SK-N-SH (cell line): ENCODE measurements at regions not wholly inside any gene's neighbourhood (a gene's known extent, or its start where the extent isn't known, plus 50 kb on each side); places are given as distances from the start of the nearest gene placed in this dataset.

Source experiments
- CTCF ChIA-PET: fragments of 300-600, 350-600 bp; formaldehyde crosslinking; extraction: SDS; loops from one replicate; lab custom pipeline; 2021; lab: Yijun Ruan, JAX
- POLR2A ChIA-PET: fragments of 350-600 bp; sonication (Branson Sonifier 250); formaldehyde crosslinking; extraction: SDS; loops from one replicate; lab custom pipeline; 2020; ENCODE audit warnings: antibody characterized with exemption, inconsistent platforms; lab: Yijun Ruan, JAX
- DNase-seq: peaks from one replicate; pipeline ENCODE4 v3.0.0; 2012
- H2AFZ ChIP-seq: fragments of 200-600 bp; sonication (generic); 2 replicates; pipeline ENCODE4 v1.8.1; 2016; ENCODE audit warnings: antibody characterized with exemption, mild to moderate bottlenecking, low read depth
- H3F3A ChIP-seq: fragments of 200-600 bp; sonication (generic); replicated peaks from 2 replicates; pipeline ENCODE3; 2016; ENCODE audit warnings: antibody characterized with exemption, mild to moderate bottlenecking; ENCODE audit not compliant: insufficient read depth
- H3K27ac ChIP-seq, 2 experiments: fragments of 200-500 bp in 1 of 2; fragments of 200-600 bp in 1 of 2; sonication (Bioruptor generic) in 1 of 2; sonication (generic), shearing (Covaris generic) in 1 of 2; 2 replicates each; pipeline versions ENCODE4 v1.5.1 to v1.6.1; 2014 to 2016; ENCODE audit warnings: low read depth in 2 of 2, inconsistent platforms in 1 of 2, low read length in 1 of 2, mild to moderate bottlenecking in 1 of 2, mixed read lengths in 1 of 2
- H3K27me3 ChIP-seq: fragments of 200-600 bp; sonication (generic), shearing (Covaris generic); 2 replicates; pipeline ENCODE4 v1.6.1; 2016; ENCODE audit warnings: mixed run types; ENCODE audit not compliant: insufficient read depth
- H3K36me3 ChIP-seq, 2 experiments: fragments of 200-500 bp in 1 of 2; fragments of 200-600 bp in 1 of 2; sonication (Bioruptor generic) in 1 of 2; sonication (generic) in 1 of 2; replicated peaks in 1 of 2; 2 replicates each; pipeline versions ENCODE3 to v1.5.1; 2014 to 2016; ENCODE audit warnings: low read length in 1 of 2, mild to moderate bottlenecking in 1 of 2; ENCODE audit not compliant: insufficient read depth in 2 of 2, control insufficient read depth in 1 of 2
- H3K4me1 ChIP-seq, 2 experiments: fragments of 200-500 bp in 1 of 2; fragments of 200-600 bp in 1 of 2; sonication (Bioruptor generic) in 1 of 2; sonication (generic), shearing (Covaris generic) in 1 of 2; 2 replicates each; pipeline versions ENCODE4 v1.5.1 to v1.6.1; 2014 to 2016; ENCODE audit warnings: low read depth in 1 of 2, low read length in 1 of 2, mixed run types in 1 of 2; ENCODE audit not compliant: insufficient read depth in 2 of 2, control insufficient read depth in 1 of 2
- H3K4me2 ChIP-seq: fragments of 200-600 bp; sonication (generic), shearing (Covaris generic); 2 replicates; pipeline ENCODE4 v1.6.1; 2017; ENCODE audit warnings: mixed run types
- H3K4me3 ChIP-seq, 2 experiments: fragments of 200-500 bp in 1 of 2; fragments of 200-600 bp in 1 of 2; sonication (Bioruptor generic) in 1 of 2; sonication (generic), shearing (Covaris generic) in 1 of 2; 2 replicates each; pipeline versions ENCODE4 v1.5.1 to v1.8.1; 2014 to 2016; ENCODE audit warnings: low read depth in 2 of 2, inconsistent platforms in 1 of 2, low read length in 1 of 2, mild to moderate bottlenecking in 1 of 2, mixed read lengths in 1 of 2, moderate library complexity in 1 of 2
- H3K79me2 ChIP-seq: fragments of 200-600 bp; sonication (generic); 2 replicates; pipeline ENCODE4 v1.8.1; 2017; ENCODE audit warnings: mild to moderate bottlenecking; ENCODE audit not compliant: insufficient read depth
- H3K9ac ChIP-seq: fragments of 200-600 bp; sonication (generic); 2 replicates; pipeline ENCODE4 v1.6.1; 2017; ENCODE audit warnings: mixed run types
- H3K9me2 ChIP-seq: fragments of 200-600 bp; sonication (generic); 2 replicates; pipeline ENCODE4 v1.6.1; 2017; ENCODE audit warnings: mixed run types
- H3K9me3 ChIP-seq: fragments of 200-600 bp; sonication (generic); 2 replicates; pipeline ENCODE4 v1.6.1; 2017; ENCODE audit warnings: mixed run types, mild to moderate bottlenecking, moderate library complexity
- H4K20me1 ChIP-seq: fragments of 200-600 bp; sonication (generic); 2 replicates; pipeline ENCODE4 v1.6.1; 2017; ENCODE audit warnings: mild to moderate bottlenecking, mixed run types; ENCODE audit not compliant: insufficient read depth
- ELF1 ChIP-seq: IDR thresholded peaks from 2 replicates; pipeline ENCODE4 v1.4.0; 2012
- EP300 ChIP-seq, 2 experiments: IDR thresholded peaks; 2 replicates each; pipeline versions ENCODE4 v1.4.0 to v1.6.1; 2012; ENCODE audit warnings: borderline replicate concordance in 1 of 2, low read depth in 1 of 2, low read length in 1 of 2
- FOXM1 ChIP-seq: IDR thresholded peaks from 2 replicates; pipeline ENCODE4 v1.4.0; 2012; ENCODE audit warnings: low read depth, mild to moderate bottlenecking
- GABPA ChIP-seq: IDR thresholded peaks from 2 replicates; pipeline ENCODE4 v1.4.0; 2012; ENCODE audit warnings: low read depth, mild to moderate bottlenecking
- MEF2A ChIP-seq: IDR thresholded peaks from 2 replicates; pipeline ENCODE4 v1.4.0; 2012; ENCODE audit warnings: low read depth, borderline replicate concordance
- RCOR1 ChIP-seq: fragments of 150-350 bp; IDR thresholded peaks from 2 replicates; pipeline ENCODE4 v1.6.1; 2017; ENCODE audit warnings: antibody characterized with exemption, low read length
- RFX5 ChIP-seq: IDR thresholded peaks from 2 replicates; pipeline ENCODE4 v1.6.1; 2012; ENCODE audit warnings: mild to moderate bottlenecking, improper control_type of control experiment, low read length
- SMC3 ChIP-seq: IDR thresholded peaks from 2 replicates; pipeline ENCODE4 v1.6.1; 2012; ENCODE audit warnings: low read depth, low read length, improper control_type of control experiment
- TEAD4 ChIP-seq: IDR thresholded peaks from 2 replicates; pipeline ENCODE4 v1.4.0; 2012; ENCODE audit warnings: mild to moderate bottlenecking, borderline replicate concordance; ENCODE audit not compliant: insufficient read depth
- WGBS: methylation state at CpG from one replicate; pipeline ENCODE4 v1.1.6; 2017; ENCODE audit warnings: low lambda C conversion rate; 5-methylcytosine and 5-hydroxymethylcytosine counted together
- TF ChIP-seq, protein P1 (sequence below): IDR thresholded peaks from 2 replicates; pipeline ENCODE4; 2012
- TF ChIP-seq, protein P2 (sequence below): fragments of 150-350 bp; IDR thresholded peaks from 2 replicates; pipeline ENCODE4 v1.6.1; 2016; ENCODE audit warnings: mild to moderate bottlenecking, low read depth, low read length
- TF ChIP-seq, protein P3 (sequence below): IDR thresholded peaks from 2 replicates; pipeline ENCODE4 v1.4.0; 2012; ENCODE audit warnings: low read depth, borderline replicate concordance

DNA sequence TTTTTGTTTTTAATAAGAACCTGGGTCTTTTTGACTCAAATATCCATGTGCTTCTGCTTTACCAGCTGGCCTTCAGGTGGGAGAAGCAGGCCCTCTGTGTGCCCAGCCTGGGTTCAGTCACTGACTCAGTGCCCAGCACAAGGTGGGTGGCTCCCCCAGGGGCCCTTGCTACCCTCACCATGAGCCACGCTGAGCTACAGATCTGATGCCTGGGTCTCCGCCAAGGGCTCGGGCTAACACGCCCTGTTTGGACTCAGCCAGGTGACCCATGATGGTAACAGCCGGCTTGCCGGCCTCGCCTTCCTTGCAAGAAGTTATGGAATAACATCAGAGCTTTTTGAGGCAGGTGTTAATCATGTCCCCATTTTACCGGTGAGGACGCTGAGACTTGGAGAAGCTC, 109.5 kb upstream of the NLRP1 start:
- Histone ChIP-seq H4K20me1 (no peaks in the 10 kb centered on the region), H2AFZ (no peak overlapping the region), H3K27ac (no peak overlapping the region), H3K4me3 (no peak overlapping the region), H3K4me2 (no peak overlapping the region), H3F3A (no peaks in the 10 kb centered on the region), H3K27me3 (peaks cover 8% of the 10 kb centered on the region), H3K9me2 (no peaks in the 10 kb centered on the region), H3K79me2 (no peaks in the 10 kb centered on the region), H3K36me3 (no peaks in the 10 kb centered on the region), H3K4me1 (no peaks in the 10 kb centered on the region), H3K9me3 (no peaks in the 10 kb centered on the region), H3K9ac (no peak overlapping the region)
- ChIA-PET CTCF (interaction anchor here (0.9 to 1.3 kb wide), 2 partner anchors 13 to 106 kb away, joined by 3 to 5 read pairs; no protein-coding TSS in a partner anchor), POLR2A (no interaction called here)
- 39% methylated on average over 6 of the region's 9 CpGs for WGBS
- no peak for DNase-seq
- no peak for TF ChIP-seq EP300 (IDR thresholded peaks at IDR 0.05; ENCODE audit: borderline replicate concordance in 1 of 2, low read depth in 1 of 2, low read length in 1 of 2)
- no peak for TF ChIP-seq SMC3
- TF ChIP-seq, protein P1, sequence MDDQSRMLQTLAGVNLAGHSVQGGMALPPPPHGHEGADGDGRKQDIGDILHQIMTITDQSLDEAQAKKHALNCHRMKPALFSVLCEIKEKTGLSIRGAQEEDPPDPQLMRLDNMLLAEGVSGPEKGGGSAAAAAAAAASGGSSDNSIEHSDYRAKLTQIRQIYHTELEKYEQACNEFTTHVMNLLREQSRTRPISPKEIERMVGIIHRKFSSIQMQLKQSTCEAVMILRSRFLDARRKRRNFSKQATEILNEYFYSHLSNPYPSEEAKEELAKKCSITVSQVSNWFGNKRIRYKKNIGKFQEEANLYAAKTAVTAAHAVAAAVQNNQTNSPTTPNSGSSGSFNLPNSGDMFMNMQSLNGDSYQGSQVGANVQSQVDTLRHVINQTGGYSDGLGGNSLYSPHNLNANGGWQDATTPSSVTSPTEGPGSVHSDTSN = no peak

DNA sequence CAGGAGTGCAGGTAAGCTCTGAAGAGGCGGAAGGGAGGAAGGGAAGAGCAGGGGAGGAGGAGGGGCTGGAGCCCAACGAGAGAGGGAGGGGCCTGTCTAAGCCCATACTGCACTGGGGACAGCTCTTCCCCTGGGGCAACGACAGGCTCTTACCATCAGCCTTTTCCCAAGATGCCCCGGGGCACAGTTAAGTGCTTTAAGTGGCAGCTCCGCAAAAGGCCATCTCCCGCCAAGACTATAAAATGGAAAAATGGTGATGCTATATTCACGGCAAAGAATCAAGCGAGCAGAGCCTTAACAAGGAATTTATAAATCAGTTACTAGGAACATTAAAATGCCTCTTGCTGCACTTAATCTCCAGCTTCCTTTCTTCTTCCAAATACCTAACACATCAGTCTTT, 110.2 kb upstream of the NLRP1 start:
- Histone ChIP-seq H3K9me2 (no peaks in the 10 kb centered on the region), H3K4me2 (no peak overlapping the region), H3K27ac (no peak overlapping the region), H3K27me3 (peaks cover 8% of the 10 kb centered on the region), H3F3A (no peaks in the 10 kb centered on the region), H2AFZ (no peak overlapping the region), H3K36me3 (no peaks in the 10 kb centered on the region), H3K9ac (no peak overlapping the region), H3K79me2 (no peaks in the 10 kb centered on the region), H3K4me1 (no peaks in the 10 kb centered on the region), H3K9me3 (no peaks in the 10 kb centered on the region), H3K4me3 (no peak overlapping the region), H4K20me1 (no peaks in the 10 kb centered on the region)
- TF ChIP-seq FOXM1 = no peak
- no peak for TF ChIP-seq RFX5
- TF ChIP-seq MEF2A = no peak
- no peak for TF ChIP-seq ELF1
- DNase-seq = no peak
- ChIA-PET CTCF (interaction anchor here (0.9 to 1.3 kb wide), 2 partner anchors 12 to 107 kb away, joined by 3 to 5 read pairs; no protein-coding TSS in a partner anchor), POLR2A (no interaction called here)
- WGBS = 14% methylated on average over 8 of the region's 8 CpGs

DNA sequence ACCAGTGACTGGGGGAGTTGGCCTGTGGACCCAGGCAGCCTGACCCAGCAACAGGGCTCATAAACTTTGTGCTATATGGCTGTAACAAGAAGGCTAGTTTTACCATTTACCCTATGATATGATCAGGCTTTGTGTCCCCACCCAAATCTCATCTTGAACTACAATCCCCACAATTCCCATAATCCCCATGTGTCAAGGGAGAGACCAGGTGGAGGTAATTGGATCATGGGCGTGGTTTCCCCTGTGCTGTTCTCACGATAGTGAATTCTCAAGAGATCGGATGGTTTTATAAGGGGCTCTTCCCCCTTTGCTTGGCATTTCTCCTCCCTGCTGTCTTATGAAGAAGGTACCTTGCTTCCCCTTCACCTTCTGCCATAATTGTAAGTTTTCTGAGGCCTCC, 111.2 kb upstream of the NLRP1 start:
- TF ChIP-seq, protein P2, sequence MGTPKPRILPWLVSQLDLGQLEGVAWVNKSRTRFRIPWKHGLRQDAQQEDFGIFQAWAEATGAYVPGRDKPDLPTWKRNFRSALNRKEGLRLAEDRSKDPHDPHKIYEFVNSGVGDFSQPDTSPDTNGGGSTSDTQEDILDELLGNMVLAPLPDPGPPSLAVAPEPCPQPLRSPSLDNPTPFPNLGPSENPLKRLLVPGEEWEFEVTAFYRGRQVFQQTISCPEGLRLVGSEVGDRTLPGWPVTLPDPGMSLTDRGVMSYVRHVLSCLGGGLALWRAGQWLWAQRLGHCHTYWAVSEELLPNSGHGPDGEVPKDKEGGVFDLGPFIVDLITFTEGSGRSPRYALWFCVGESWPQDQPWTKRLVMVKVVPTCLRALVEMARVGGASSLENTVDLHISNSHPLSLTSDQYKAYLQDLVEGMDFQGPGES = no peak
- TF ChIP-seq RCOR1 = no peak
- no peak for TF ChIP-seq GABPA
- TF ChIP-seq TEAD4 = no peak
- TF ChIP-seq, protein P3, sequence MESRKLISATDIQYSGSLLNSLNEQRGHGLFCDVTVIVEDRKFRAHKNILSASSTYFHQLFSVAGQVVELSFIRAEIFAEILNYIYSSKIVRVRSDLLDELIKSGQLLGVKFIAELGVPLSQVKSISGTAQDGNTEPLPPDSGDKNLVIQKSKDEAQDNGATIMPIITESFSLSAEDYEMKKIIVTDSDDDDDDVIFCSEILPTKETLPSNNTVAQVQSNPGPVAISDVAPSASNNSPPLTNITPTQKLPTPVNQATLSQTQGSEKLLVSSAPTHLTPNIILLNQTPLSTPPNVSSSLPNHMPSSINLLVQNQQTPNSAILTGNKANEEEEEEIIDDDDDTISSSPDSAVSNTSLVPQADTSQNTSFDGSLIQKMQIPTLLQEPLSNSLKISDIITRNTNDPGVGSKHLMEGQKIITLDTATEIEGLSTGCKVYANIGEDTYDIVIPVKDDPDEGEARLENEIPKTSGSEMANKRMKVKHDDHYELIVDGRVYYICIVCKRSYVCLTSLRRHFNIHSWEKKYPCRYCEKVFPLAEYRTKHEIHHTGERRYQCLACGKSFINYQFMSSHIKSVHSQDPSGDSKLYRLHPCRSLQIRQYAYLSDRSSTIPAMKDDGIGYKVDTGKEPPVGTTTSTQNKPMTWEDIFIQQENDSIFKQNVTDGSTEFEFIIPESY = no peak
- no peaks in the 10 kb centered on the region for H3K4me1 ChIP-seq
- no peaks in the 10 kb centered on the region for H3K9me2 ChIP-seq
- CTCF ChIA-PET = interaction anchor here (3.1 kb wide), 1 partner anchor 12 kb away, joined by 18 read pairs; no protein-coding TSS in a partner anchor
- H3K9ac ChIP-seq = no peak overlapping the region
- no peak for DNase-seq
- H4K20me1 ChIP-seq = no peaks in the 10 kb centered on the region
- no peak overlapping the region for H3K4me3 ChIP-seq
- no peaks in the 10 kb centered on the region for H3K36me3 ChIP-seq
- no peak overlapping the region for H2AFZ ChIP-seq
- H3K27me3 ChIP-seq = peaks cover 8% of the 10 kb centered on the region
- WGBS = 27% methylated on average over 3 of the region's 3 CpGs
- H3K27ac ChIP-seq = no peak overlapping the region
- H3K4me2 ChIP-seq = no peak overlapping the region
- H3K79me2 ChIP-seq = no peaks in the 10 kb centered on the region
- no peaks in the 10 kb centered on the region for H3K9me3 ChIP-seq
- H3F3A ChIP-seq = no peaks in the 10 kb centered on the region
- POLR2A ChIA-PET = no interaction called here
